AG10803 (cell line): ENCODE measurements at regions not wholly inside any gene's neighbourhood (a gene's known extent, or its start where the extent isn't known, plus 50 kb on each side); places are given as distances from the start of the nearest gene placed in this dataset.

Experiments
- DNase-seq: peaks from one replicate; pipeline ENCODE4 v3.0.0; 2010; ENCODE audit warnings: low read depth
- H3K4me3 ChIP-seq: 2 replicates; pipeline ENCODE4 v1.5.1; 2011; ENCODE audit warnings: mild to moderate bottlenecking, low read length, control low read depth
- CTCF ChIP-seq: conservative IDR thresholded peaks from 2 replicates; pipeline ENCODE4 v1.5.1; 2011; ENCODE audit warnings: mild to moderate bottlenecking, low read length, control low read depth, inconsistent platforms

GRCh38 chr13:62635161-62635560 lies 1219.5 kb upstream of the PCDH20 start:
- no peak for DNase-seq
- H3K4me3 ChIP-seq: no peak overlapping the region
- TF ChIP-seq CTCF: no peak

- no peak overlapping the region for H3K4me3 ChIP-seq
- TF ChIP-seq CTCF: no peak
- no peak for DNase-seq
These were observed 1217.8 kb upstream of the PCDH20 start for GRCh38 chr13:62633448-62633847.

- no peak for TF ChIP-seq CTCF
- DNase-seq: no peak
- no peak overlapping the region for H3K4me3 ChIP-seq
These were observed 1216.0 kb upstream of the PCDH20 start for GRCh38 chr13:62631619-62632018.

- H3K4me3 ChIP-seq: no peak overlapping the region
- no peak for DNase-seq
- no peak for TF ChIP-seq CTCF
These were observed 1215.5 kb upstream of the PCDH20 start for GRCh38 chr13:62631124-62631523.

GRCh38 chr13:62629618-62630017 lies 1214.0 kb upstream of the PCDH20 start:
- H3K4me3 ChIP-seq: no peak overlapping the region
- TF ChIP-seq CTCF: no peak
- DNase-seq: no peak

- H3K4me3 ChIP-seq: no peak overlapping the region
- DNase-seq: no peak
- no peak for TF ChIP-seq CTCF
These were observed 1211.6 kb upstream of the PCDH20 start for GRCh38 chr13:62627226-62627625.

- H3K4me3 ChIP-seq: no peak overlapping the region
- TF ChIP-seq CTCF: no peak
- no peak for DNase-seq
These were observed 1211.1 kb upstream of the PCDH20 start for GRCh38 chr13:62626771-62627170.
